IPS DF 19.7 (cell line): ENCODE measurements at regions not wholly inside any gene's neighbourhood (a gene's known extent, or its start where the extent isn't known, plus 50 kb on each side); places are given as distances from the start of the nearest gene placed in this dataset.

Experiments used
- DNase-seq: peaks from one replicate; pipeline ENCODE4 v3.0.0-alpha.2; 2013; ENCODE audit warnings: low read depth, low spot score

GRCh38 chr11:32002311-32002710 lies 88.6 kb upstream of the RCN1 start:
- DNase-seq, result no peak

- no peak for DNase-seq
Observed at GRCh38 chr11:31997955-31998354, 92.9 kb upstream of the RCN1 start.

GRCh38 chr11:31996159-31996881 lies 94.6 kb upstream of the RCN1 start:
- DNase-seq, result no peak

GRCh38 chr11:31995525-31996094 lies 95.3 kb upstream of the RCN1 start:
- DNase-seq, result no peak

- no peak for DNase-seq
Observed at GRCh38 chr11:31995032-31995431, 95.8 kb upstream of the RCN1 start.

GRCh38 chr11:31987118-31988005 lies 103.5 kb upstream of the RCN1 start:
- DNase-seq, result no peak

GRCh38 chr11:31986201-31986889 lies 104.5 kb upstream of the RCN1 start:
- no peak for DNase-seq

- DNase-seq, result no peak
Observed at GRCh38 chr11:31981457-31981856, 109.4 kb upstream of the RCN1 start.

- no peak for DNase-seq
Observed at GRCh38 chr11:31977343-31977742, 113.5 kb upstream of the RCN1 start.

- DNase-seq, result no peak
Observed at GRCh38 chr11:31974366-31975136, 116.3 kb upstream of the RCN1 start.

- DNase-seq, result no peak
Observed at GRCh38 chr11:31973172-31973571, 117.7 kb upstream of the RCN1 start.

- DNase-seq, result no peak
Observed at GRCh38 chr11:31972623-31973022, 118.3 kb upstream of the RCN1 start.

GRCh38 chr11:31969359-31969702 lies 121.5 kb upstream of the RCN1 start:
- DNase-seq, result no peak

GRCh38 chr11:31968461-31969358 lies 122.2 kb upstream of the RCN1 start:
- DNase-seq, result no peak

GRCh38 chr11:31967404-31968130 lies 123.3 kb upstream of the RCN1 start:
- DNase-seq, result no peak

- no peak for DNase-seq
Observed at GRCh38 chr11:31966846-31967245, 124.0 kb upstream of the RCN1 start.

- DNase-seq, result no peak
Observed at GRCh38 chr11:31964181-31964580, 126.7 kb upstream of the RCN1 start.

GRCh38 chr11:31960126-31960525 lies 130.7 kb upstream of the RCN1 start:
- no peak for DNase-seq

GRCh38 chr11:31959716-31960115 lies 131.2 kb upstream of the RCN1 start:
- no peak for DNase-seq
